H9 (cell line): ENCODE measurements at regions not wholly inside any gene's neighbourhood (a gene's known extent, or its start where the extent isn't known, plus 50 kb on each side); places are given as distances from the start of the nearest gene placed in this dataset.

Experiments used
- DNase-seq: peaks from one replicate; pipeline ENCODE4 v3.0.0-alpha.2; 2017
- H2AFZ ChIP-seq: one replicate; pipeline ENCODE4 v1.6.1; 2013; ENCODE audit warnings: mild to moderate bottlenecking, low read length, control low read depth, moderate library complexity
- H2AK5ac ChIP-seq: 2 replicates; pipeline ENCODE4 v1.6.1; 2013; ENCODE audit warnings: low read length, control low read depth, mixed read lengths; ENCODE audit not compliant: insufficient read length
- H2BK120ac ChIP-seq: one replicate; pipeline ENCODE4 v1.6.1; 2013; ENCODE audit warnings: low read depth, mild to moderate bottlenecking, low read length, control low read depth, inconsistent platforms; ENCODE audit not compliant: poor library complexity, severe bottlenecking
- H2BK12ac ChIP-seq: 2 replicates; pipeline ENCODE4 v1.6.1; 2013; ENCODE audit warnings: low read length, control low read depth, mixed read lengths, low read depth; ENCODE audit not compliant: insufficient read length
- H2BK15ac ChIP-seq: 2 replicates; pipeline ENCODE4 v1.6.1; 2013; ENCODE audit warnings: low read depth, low read length, control low read depth
- H2BK20ac ChIP-seq: one replicate; pipeline ENCODE4 v1.6.1; 2013; ENCODE audit warnings: low read depth, mild to moderate bottlenecking, low read length, control low read depth, inconsistent platforms; ENCODE audit not compliant: poor library complexity, severe bottlenecking
- H2BK5ac ChIP-seq: 2 replicates; pipeline ENCODE4 v1.6.1; 2013; ENCODE audit warnings: low read length, control low read depth, mixed read lengths; ENCODE audit not compliant: insufficient read length
- H3K14ac ChIP-seq: 2 replicates; pipeline ENCODE4 v1.6.1; 2013; ENCODE audit warnings: low read length, control low read depth; ENCODE audit not compliant: insufficient read depth
- H3K18ac ChIP-seq: 2 replicates; pipeline ENCODE4 v1.6.1; 2013; ENCODE audit warnings: low read depth, mild to moderate bottlenecking, mixed read lengths, low read length, control low read depth; ENCODE audit not compliant: insufficient read length
- H3K23ac ChIP-seq: 2 replicates; pipeline ENCODE4 v1.6.1; 2013; ENCODE audit warnings: low read length, control low read depth, mixed read lengths, low read depth; ENCODE audit not compliant: insufficient read length
- H3K23me2 ChIP-seq: 2 replicates; pipeline ENCODE4 v1.6.1; 2013; ENCODE audit warnings: low read depth, mild to moderate bottlenecking, mixed read lengths, low read length, control low read depth; ENCODE audit not compliant: insufficient read length, poor library complexity, severe bottlenecking
- H3K27ac ChIP-seq: 2 replicates; pipeline ENCODE4 v1.5.1; 2013; ENCODE audit warnings: low read length, control low read depth, mixed read lengths, low read depth; ENCODE audit not compliant: insufficient read length
- H3K27me3 ChIP-seq: 2 replicates; pipeline ENCODE4 v1.6.1; 2013; ENCODE audit warnings: low read length, control low read depth, inconsistent platforms; ENCODE audit not compliant: insufficient read depth
- H3K4ac ChIP-seq: 2 replicates; pipeline ENCODE4 v1.6.1; 2013; ENCODE audit warnings: low read depth, mild to moderate bottlenecking, control low read depth, inconsistent platforms, low read length, moderate library complexity
- H3K4me1 ChIP-seq: 2 replicates; pipeline ENCODE4 v1.6.1; 2013; ENCODE audit warnings: low read length, control low read depth, inconsistent platforms; ENCODE audit not compliant: insufficient read depth
- H3K4me2 ChIP-seq: 2 replicates; pipeline ENCODE4 v1.6.1; 2013; ENCODE audit warnings: low read length, control low read depth, mixed read lengths; ENCODE audit not compliant: insufficient read length, insufficient read depth
- H3K56ac ChIP-seq: 2 replicates; pipeline ENCODE4 v1.6.1; 2013; ENCODE audit warnings: low read depth, mild to moderate bottlenecking, mixed read lengths, low read length, control low read depth; ENCODE audit not compliant: insufficient read length
- H3K79me1 ChIP-seq: 2 replicates; pipeline ENCODE4 v1.6.1; 2013; ENCODE audit warnings: low read depth, mild to moderate bottlenecking, moderate library complexity, low read length, control low read depth, inconsistent platforms; ENCODE audit not compliant: insufficient read depth, poor library complexity, severe bottlenecking
- H3K79me2 ChIP-seq: 2 replicates; pipeline ENCODE4 v1.6.1; 2013; ENCODE audit warnings: low read length, control low read depth, inconsistent platforms; ENCODE audit not compliant: insufficient read depth
- H3K9ac ChIP-seq: 2 replicates; pipeline ENCODE4 v1.6.1; 2013; ENCODE audit warnings: low read length, control low read depth, mixed read lengths; ENCODE audit not compliant: insufficient read length; ENCODE audit errors: extremely low read depth
- H3K9me3 ChIP-seq: one replicate; pipeline ENCODE4 v1.6.1; 2013; ENCODE audit warnings: low read depth, low read length, inconsistent platforms; ENCODE audit not compliant: control insufficient read depth
- H3T11ph ChIP-seq: one replicate; pipeline ENCODE4 v1.6.1; 2013; ENCODE audit warnings: mild to moderate bottlenecking, low read length, control low read depth, inconsistent platforms
- H4K20me1 ChIP-seq: one replicate; pipeline ENCODE4 v1.6.1; 2013; ENCODE audit not compliant: control insufficient read depth, insufficient read length, insufficient read depth
- H4K5ac ChIP-seq: 2 replicates; pipeline ENCODE4 v1.6.1; 2013; ENCODE audit warnings: low read depth, mild to moderate bottlenecking, mixed read lengths, low read length, control low read depth; ENCODE audit not compliant: insufficient read length
- H4K8ac ChIP-seq: replicated peaks from 2 replicates; pipeline ENCODE4 v1.6.1; 2013; ENCODE audit warnings: low read length, control low read depth, mixed read lengths, low read depth; ENCODE audit not compliant: insufficient read length
- H4K91ac ChIP-seq: 2 replicates; pipeline ENCODE4 v1.6.1; 2013; ENCODE audit warnings: low read depth, mild to moderate bottlenecking, moderate library complexity, mixed read lengths, low read length, control low read depth; ENCODE audit not compliant: insufficient read length
- H3K27ac Mint-ChIP-seq, 3 experiments: 2 replicates in 2 of 3; 3 replicates in 1 of 3; pipeline ENCODE4 v1.8.0; 2020 to 2021; ENCODE audit warnings: mixed read lengths in 3 of 3, mild to moderate bottlenecking in 1 of 3, moderate library complexity in 1 of 3
- H3K27me3 Mint-ChIP-seq: 2 replicates; pipeline ENCODE4 v1.8.0; 2021; ENCODE audit warnings: low read depth, mild to moderate bottlenecking, moderate library complexity, mixed read lengths
- H3K36me3 Mint-ChIP-seq, 3 experiments: 2 replicates in 2 of 3; 3 replicates in 1 of 3; pipeline ENCODE4 v1.8.0; 2020 to 2021; ENCODE audit warnings: low read depth in 3 of 3, mixed read lengths in 3 of 3; ENCODE audit not compliant: insufficient read depth in 1 of 3
- H3K4me1 Mint-ChIP-seq, 2 experiments: 2 replicates each; pipeline ENCODE4 v1.8.0; 2020; ENCODE audit warnings: mixed read lengths in 2 of 2
- H3K4me3 Mint-ChIP-seq, 2 experiments: 2 replicates in 1 of 2; 3 replicates in 1 of 2; pipeline ENCODE4 v1.8.0; 2020 to 2021; ENCODE audit warnings: mild to moderate bottlenecking in 2 of 2, mixed read lengths in 2 of 2, moderate library complexity in 1 of 2
- H3K9me3 Mint-ChIP-seq, 2 experiments: 2 replicates in 1 of 2; 3 replicates in 1 of 2; pipeline ENCODE4 v1.8.0; 2020; ENCODE audit warnings: mild to moderate bottlenecking in 2 of 2, mixed read lengths in 2 of 2, moderate library complexity in 1 of 2
- WGBS: extraction: QIAGEN DNeasy Blood & Tissue Kit; methylation state at CpG from one replicate; pipeline ENCODE4 v1.1.7; 2013; ENCODE audit warnings: missing lambda C conversion rate, low lambda C conversion rate, mixed read lengths; ENCODE audit not compliant: insufficient read length; ENCODE audit errors: extremely low coverage; 5-methylcytosine and 5-hydroxymethylcytosine counted together
- TF ChIP-seq, protein P1 (sequence below): fragments of 200-600 bp; sonication (generic); conservative IDR thresholded peaks from 3 replicates; pipeline ENCODE4 v1.8.0; 2021; ENCODE audit warnings: antibody characterized with exemption, mild to moderate bottlenecking

DNA sequence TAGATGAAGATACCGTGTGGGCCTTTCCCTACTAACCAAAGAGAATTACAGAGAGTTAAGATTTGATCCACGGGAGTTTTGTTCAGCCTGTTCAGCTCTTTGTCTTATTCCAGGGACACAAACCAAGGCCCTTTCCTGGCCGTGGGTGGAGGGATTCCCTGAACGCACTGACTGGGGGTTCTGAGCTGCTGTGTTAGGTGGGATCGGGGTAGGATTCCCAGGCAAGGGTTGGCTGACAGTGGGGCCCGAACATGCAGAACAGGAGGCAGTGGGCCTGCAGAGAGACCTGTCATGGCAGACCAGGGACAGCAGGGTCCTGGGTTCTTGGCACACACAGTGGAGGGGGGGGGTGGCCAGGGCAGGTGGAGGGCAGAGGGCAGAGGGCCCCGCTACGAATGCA, 89.5 kb upstream of the MKI67 start:
- TF ChIP-seq, protein P1, sequence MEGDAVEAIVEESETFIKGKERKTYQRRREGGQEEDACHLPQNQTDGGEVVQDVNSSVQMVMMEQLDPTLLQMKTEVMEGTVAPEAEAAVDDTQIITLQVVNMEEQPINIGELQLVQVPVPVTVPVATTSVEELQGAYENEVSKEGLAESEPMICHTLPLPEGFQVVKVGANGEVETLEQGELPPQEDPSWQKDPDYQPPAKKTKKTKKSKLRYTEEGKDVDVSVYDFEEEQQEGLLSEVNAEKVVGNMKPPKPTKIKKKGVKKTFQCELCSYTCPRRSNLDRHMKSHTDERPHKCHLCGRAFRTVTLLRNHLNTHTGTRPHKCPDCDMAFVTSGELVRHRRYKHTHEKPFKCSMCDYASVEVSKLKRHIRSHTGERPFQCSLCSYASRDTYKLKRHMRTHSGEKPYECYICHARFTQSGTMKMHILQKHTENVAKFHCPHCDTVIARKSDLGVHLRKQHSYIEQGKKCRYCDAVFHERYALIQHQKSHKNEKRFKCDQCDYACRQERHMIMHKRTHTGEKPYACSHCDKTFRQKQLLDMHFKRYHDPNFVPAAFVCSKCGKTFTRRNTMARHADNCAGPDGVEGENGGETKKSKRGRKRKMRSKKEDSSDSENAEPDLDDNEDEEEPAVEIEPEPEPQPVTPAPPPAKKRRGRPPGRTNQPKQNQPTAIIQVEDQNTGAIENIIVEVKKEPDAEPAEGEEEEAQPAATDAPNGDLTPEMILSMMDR, result no peak
- no peak overlapping the region for H3K27ac ChIP-seq
- H3K18ac ChIP-seq, result no peak overlapping the region

More for the DNA sequence above, 89.5 kb upstream of the MKI67 start:
- Histone ChIP-seq H4K91ac (no peak overlapping the region), H3K14ac (no peak overlapping the region), H2AK5ac (no peak overlapping the region), H2BK20ac (no peak overlapping the region), H3T11ph (no peak overlapping the region), H4K20me1 (no peaks in the 10 kb centered on the region), H3K56ac (no peak overlapping the region), H3K27me3 (no peaks in the 10 kb centered on the region), H4K8ac (no peak overlapping the region), H2BK5ac (no peak overlapping the region), H2BK15ac (no peak overlapping the region), H3K23me2 (no peaks in the 10 kb centered on the region), H4K5ac (no peak overlapping the region), H3K79me2 (no peaks in the 10 kb centered on the region), H3K4me1 (no peaks in the 10 kb centered on the region), H3K4me2 (no peak overlapping the region), H3K4ac (no peak overlapping the region), H2AFZ (no peak overlapping the region), H3K9ac (no peak overlapping the region), H2BK120ac (no peak overlapping the region), H3K9me3 (no peaks in the 10 kb centered on the region), H3K79me1 (no peaks in the 10 kb centered on the region), H2BK12ac (no peak overlapping the region), H3K23ac (no peak overlapping the region)
- Mint-ChIP-seq H3K27me3 (peaks cover 20% of the 10 kb centered on the region), H3K36me3 (no peaks in the 10 kb centered on the region), H3K4me1 (peaks cover 23 to 38% of the 10 kb centered on the region in 2 experiments), H3K9me3 (no peaks in the 10 kb centered on the region), H3K4me3 (no peak overlapping the region), H3K27ac (no peak overlapping the region)
- DNase-seq, result no peak
- no CpG with 5 or more reads among the region's 8 CpGs for WGBS
